AG09309 (cell line): ENCODE measurements at regions not wholly inside any gene's neighbourhood (a gene's known extent, or its start where the extent isn't known, plus 50 kb on each side); places are given as distances from the start of the nearest gene placed in this dataset.
"Not testable (repeated sequence)": the region's sequence is repeated elsewhere in the genome, so short reads cannot be mapped to it uniquely, and the experiment has no call there.

Experiments
- DNase-seq: peaks from one replicate; pipeline ENCODE4 v3.0.0-alpha.2; 2010; ENCODE audit warnings: low read depth
- H3K4me3 ChIP-seq: 2 replicates; pipeline ENCODE4 v1.5.1; 2011; ENCODE audit warnings: mild to moderate bottlenecking, low read depth, low read length, moderate library complexity; ENCODE audit not compliant: control insufficient read depth
- CTCF ChIP-seq: IDR thresholded peaks from 2 replicates; pipeline ENCODE4 v1.5.1; 2011; ENCODE audit warnings: mild to moderate bottlenecking, low read depth, low read length, inconsistent platforms; ENCODE audit not compliant: insufficient read depth, control insufficient read depth; ENCODE audit errors: missing control alignments

DNA sequence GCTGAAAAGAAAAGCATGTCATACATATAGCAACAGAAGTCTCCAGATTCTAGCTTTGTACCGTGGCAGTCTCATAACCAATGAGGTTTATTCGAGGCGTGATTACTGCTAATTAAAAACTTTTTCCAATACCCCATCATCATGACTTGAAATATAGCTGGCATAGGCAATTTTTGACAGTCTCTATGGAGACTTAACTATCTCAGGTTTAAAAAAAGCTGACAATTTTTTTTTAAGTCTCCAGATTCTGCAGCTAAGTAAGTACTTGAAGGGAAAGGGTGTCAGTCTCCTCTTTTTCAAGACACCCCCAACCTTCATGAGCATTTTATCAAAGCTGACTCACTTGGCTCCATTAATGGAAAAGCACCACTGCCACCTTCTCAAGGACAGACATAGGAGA, 126.3 kb upstream of the RXFP1 start:
- TF ChIP-seq CTCF: no peak
- no peak for DNase-seq
- H3K4me3 ChIP-seq: no peak overlapping the region

- no peak overlapping the region for H3K4me3 ChIP-seq
- no peak for TF ChIP-seq CTCF
- DNase-seq: no peak
Measured at GRCh38 chr4:158395889-158396288, 125.8 kb upstream of the RXFP1 start.

DNA sequence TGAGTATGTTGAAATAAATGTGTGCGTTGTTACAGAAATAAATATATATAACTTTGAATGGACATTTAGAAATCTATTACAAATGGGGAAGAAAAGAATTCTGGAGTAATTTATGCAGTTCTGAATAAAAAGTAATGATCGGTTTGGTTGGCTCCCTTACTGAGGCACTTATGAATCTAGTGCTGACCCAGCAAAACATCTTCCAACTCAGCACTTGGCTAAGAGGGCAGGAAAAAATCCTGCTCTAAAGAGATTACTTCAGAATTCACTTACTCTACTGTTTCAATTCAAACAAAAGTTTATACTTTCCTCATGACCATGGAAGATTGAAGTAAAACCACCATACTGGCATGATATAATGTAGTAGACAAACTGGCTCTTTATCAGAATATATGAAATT, 123.9 kb upstream of the RXFP1 start:
- TF ChIP-seq CTCF: no peak
- H3K4me3 ChIP-seq: no peak overlapping the region
- no peak for DNase-seq

DNA sequence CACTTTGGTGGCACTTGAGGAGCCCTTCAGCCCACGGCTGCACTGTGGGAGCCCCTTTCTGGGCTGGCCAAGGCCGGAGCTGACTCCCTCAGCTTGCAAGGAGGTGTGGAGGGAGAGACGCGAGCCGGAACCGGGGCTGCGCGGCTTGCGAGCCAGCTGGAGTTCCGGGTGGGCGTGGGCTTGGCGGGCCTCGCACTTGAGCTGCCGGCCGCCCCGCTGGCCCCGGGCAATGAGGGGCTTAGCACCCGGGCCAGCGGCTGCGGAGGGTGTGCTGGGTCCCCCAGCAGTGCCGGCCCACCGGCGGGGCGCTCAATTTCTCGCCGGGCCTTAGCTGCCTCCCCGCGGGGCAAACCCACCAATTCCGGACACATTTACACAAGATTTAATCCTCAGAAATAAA, 113.7 kb upstream of the RXFP1 start:
- H3K4me3 ChIP-seq, DNase-seq: not testable (repeated sequence)

GRCh38 chr4:158410272-158410671, 111.4 kb upstream of the RXFP1 start:
- peak; percentile 45 for TF ChIP-seq CTCF
- peak; percentile 13 for DNase-seq

DNA sequence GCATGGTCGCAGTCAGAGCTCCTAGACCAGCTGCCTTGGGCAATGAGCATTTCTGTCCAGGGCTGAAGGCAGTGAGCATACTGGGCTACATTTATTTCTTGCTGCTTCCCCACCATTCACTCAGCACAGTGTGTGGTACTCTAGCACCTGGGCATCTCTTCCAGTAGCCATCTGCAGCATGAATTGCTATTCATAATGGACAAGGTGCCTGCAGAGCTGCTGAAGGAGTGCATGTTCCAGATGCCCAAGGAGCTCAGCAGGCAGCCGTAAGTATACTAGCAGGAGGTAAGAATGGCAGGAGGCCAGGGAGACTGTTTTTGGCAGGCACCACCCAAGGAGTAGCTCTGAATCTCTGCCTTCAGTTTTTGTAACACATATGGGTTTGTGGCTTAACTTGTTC, 110.4 kb upstream of the RXFP1 start:
- DNase-seq: no peak
- H3K4me3 ChIP-seq: no peak overlapping the region
- no peak for TF ChIP-seq CTCF

More at GRCh38 chr4:158410272-158410671, 111.4 kb upstream of the RXFP1 start:
- H3K4me3 ChIP-seq: no peak overlapping the region

DNA sequence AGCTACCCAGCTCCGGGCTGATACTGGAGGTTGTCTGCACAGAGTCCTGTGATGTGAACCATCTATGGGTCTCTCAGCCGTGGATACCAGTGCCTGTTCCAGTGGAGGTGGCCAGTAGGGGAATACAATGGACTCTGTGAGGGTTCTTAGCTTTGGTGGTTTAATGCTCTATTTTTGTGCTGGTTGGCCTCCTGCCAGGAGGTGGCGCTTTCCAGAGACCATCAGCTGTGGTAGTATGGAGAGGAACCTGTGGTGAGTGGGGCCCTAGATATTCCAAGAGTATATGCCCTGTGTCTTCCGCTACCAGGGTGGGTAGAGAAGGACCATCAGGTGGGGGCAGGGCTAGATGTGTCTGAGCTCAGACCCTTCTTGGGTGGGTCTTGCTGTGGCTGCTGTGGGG, 103.0 kb upstream of the RXFP1 start:
- DNase-seq, H3K4me3 ChIP-seq: not testable (repeated sequence)

DNA sequence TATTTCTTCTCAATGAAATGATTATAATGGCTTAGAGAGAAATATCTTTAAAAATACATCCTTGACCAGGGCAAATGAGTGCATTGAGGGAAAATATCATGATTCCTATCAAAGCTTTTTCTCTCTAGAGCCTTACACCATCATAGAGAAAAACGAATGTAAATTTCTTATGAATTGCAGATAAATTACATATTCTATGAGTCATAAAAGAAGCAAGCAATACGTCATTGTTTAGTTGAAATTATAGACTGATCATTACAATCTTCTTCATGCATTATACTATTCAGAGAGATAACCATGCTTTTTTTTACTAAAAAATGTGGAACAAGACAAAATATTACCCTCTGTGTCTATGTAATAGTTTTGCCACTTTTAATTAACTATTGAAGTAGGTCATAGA, 100.9 kb upstream of the RXFP1 start:
- TF ChIP-seq CTCF: no peak
- H3K4me3 ChIP-seq: no peak overlapping the region
- no peak for DNase-seq
